Right atrium auricular region (tissue), 2 donors: ENCODE measurements at regions not wholly inside any gene's neighbourhood (a gene's known extent, or its start where the extent isn't known, plus 50 kb on each side); places are given as distances from the start of the nearest gene placed in this dataset.

Experiments used
- DNase-seq: peaks from one replicate; pipeline ENCODE4 v3.0.0-alpha.2; 2019; ENCODE audit warnings: low spot score
- H3K27ac ChIP-seq, 2 donors: fragments of 200-600 bp; sonication (generic); 1 replicate in 1 of 2; 2 replicates in 1 of 2; pipeline ENCODE4 v1.5.1; 2016 to 2019
- H3K27me3 ChIP-seq, 2 donors: fragments of 200-600 bp; sonication (generic); one replicate each; pipeline versions ENCODE4 v1.5.1 to v1.6.0; 2017 to 2019
- H3K36me3 ChIP-seq: fragments of 200-600 bp; sonication (generic); one replicate; pipeline ENCODE4 v1.5.1; 2016
- H3K4me1 ChIP-seq, 2 donors: fragments of 200-600 bp; sonication (generic); one replicate each; pipeline versions ENCODE4 v1.5.1 to v1.6.0; 2017 to 2019
- H3K4me3 ChIP-seq, 2 donors: fragments of 200-600 bp; sonication (generic); 1 replicate in 1 of 2; 2 replicates in 1 of 2; pipeline ENCODE4 v1.5.1; 2017 to 2019; ENCODE audit warnings: mild to moderate bottlenecking in 1 of 2, moderate library complexity in 1 of 2
- H3K9me3 ChIP-seq, 2 donors: fragments of 200-600 bp; sonication (generic); one replicate each; pipeline ENCODE4 v1.5.1; 2019
- TF ChIP-seq, protein P1 (sequence below), 2 donors: fragments of 200-600 bp; sonication (generic); IDR thresholded peaks; one replicate each; pipeline ENCODE4 v1.5.1; 2019; ENCODE audit warnings: antibody characterized with exemption in 2 of 2

GRCh38 chr7:115662676-115663075 is 367.9 kb downstream of the TFEC start:
- Histone ChIP-seq H3K9me3 (no peaks in the 10 kb centered on the region), H3K36me3 (no peaks in the 10 kb centered on the region), H3K4me1 (no peaks in the 10 kb centered on the region), H3K27me3 (no peaks in the 10 kb centered on the region), H3K4me3 (no peak overlapping the region), H3K27ac (no peak overlapping the region)
- no peak for DNase-seq
- TF ChIP-seq, protein P1, sequence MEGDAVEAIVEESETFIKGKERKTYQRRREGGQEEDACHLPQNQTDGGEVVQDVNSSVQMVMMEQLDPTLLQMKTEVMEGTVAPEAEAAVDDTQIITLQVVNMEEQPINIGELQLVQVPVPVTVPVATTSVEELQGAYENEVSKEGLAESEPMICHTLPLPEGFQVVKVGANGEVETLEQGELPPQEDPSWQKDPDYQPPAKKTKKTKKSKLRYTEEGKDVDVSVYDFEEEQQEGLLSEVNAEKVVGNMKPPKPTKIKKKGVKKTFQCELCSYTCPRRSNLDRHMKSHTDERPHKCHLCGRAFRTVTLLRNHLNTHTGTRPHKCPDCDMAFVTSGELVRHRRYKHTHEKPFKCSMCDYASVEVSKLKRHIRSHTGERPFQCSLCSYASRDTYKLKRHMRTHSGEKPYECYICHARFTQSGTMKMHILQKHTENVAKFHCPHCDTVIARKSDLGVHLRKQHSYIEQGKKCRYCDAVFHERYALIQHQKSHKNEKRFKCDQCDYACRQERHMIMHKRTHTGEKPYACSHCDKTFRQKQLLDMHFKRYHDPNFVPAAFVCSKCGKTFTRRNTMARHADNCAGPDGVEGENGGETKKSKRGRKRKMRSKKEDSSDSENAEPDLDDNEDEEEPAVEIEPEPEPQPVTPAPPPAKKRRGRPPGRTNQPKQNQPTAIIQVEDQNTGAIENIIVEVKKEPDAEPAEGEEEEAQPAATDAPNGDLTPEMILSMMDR (IDR thresholded peaks at IDR 0.05), result no peak

DNA sequence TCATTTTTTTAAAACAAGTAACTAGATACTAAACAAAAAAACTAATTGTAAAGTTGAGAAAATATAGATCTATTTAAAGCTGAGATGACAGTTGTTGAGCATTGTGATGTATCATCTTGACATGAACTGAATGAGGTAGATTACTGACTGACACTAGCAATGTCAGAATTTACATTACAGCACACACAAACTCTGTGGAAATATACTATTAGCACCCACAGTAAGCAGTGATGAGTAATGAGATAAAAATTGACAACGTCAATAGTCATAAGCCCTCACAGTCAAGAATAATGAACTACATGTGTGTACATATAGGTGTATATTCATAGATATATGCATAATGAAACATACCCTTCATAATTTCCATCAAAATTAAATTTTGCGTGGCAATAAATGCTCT is 368.4 kb downstream of the TFEC start:
- H3K4me1 ChIP-seq, result no peaks in the 10 kb centered on the region
- H3K27ac ChIP-seq, result no peak overlapping the region
- H3K4me3 ChIP-seq, result no peak overlapping the region
- H3K36me3 ChIP-seq, result no peaks in the 10 kb centered on the region
- no peak for DNase-seq
- TF ChIP-seq, protein P1 (IDR thresholded peaks at IDR 0.05), result no peak
- H3K9me3 ChIP-seq, result no peaks in the 10 kb centered on the region
- H3K27me3 ChIP-seq, result no peaks in the 10 kb centered on the region

DNA sequence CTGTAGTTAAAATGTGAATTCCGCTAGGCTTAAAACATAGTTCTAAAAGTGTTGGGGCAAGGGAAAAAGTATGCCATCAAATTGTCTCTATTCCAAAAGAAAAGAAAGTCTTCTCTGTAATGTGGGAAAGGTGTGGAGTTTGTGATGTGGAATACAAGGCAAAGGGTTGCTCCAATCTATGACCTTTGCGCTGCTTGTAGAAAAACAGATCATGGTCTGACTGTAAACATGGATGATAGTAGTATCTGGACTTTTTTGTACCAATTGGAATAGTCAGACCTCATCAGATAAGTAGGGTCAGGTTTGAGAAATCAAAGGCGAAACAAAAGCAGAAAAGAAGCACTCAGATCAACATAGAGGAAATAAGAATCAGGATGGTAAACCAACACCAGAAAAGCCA is 372.3 kb downstream of the TFEC start:
- H3K27me3 ChIP-seq, result no peaks in the 10 kb centered on the region
- H3K36me3 ChIP-seq, result no peaks in the 10 kb centered on the region
- no peak for DNase-seq
- H3K4me3 ChIP-seq, result no peak overlapping the region
- no peaks in the 10 kb centered on the region for H3K4me1 ChIP-seq
- no peaks in the 10 kb centered on the region for H3K9me3 ChIP-seq
- no peak overlapping the region for H3K27ac ChIP-seq
- TF ChIP-seq, protein P1 (IDR thresholded peaks at IDR 0.05), result no peak

GRCh38 chr7:115654384-115655214 is 376.0 kb downstream of the TFEC start:
- H3K9me3 ChIP-seq, result no peaks in the 10 kb centered on the region
- TF ChIP-seq, protein P1 (IDR thresholded peaks at IDR 0.05), result no peak
- H3K4me3 ChIP-seq, result no peak overlapping the region
- no peaks in the 10 kb centered on the region for H3K36me3 ChIP-seq
- no peaks in the 10 kb centered on the region for H3K27me3 ChIP-seq
- no peak overlapping the region for H3K27ac ChIP-seq
- no peaks in the 10 kb centered on the region for H3K4me1 ChIP-seq
- DNase-seq, result no peak

GRCh38 chr7:115649429-115649828 is 381.1 kb downstream of the TFEC start:
- DNase-seq, result no peak
- H3K27ac ChIP-seq, result no peak overlapping the region
- peaks cover 0 to 7% of the 10 kb centered on the region in 2 donors for H3K9me3 ChIP-seq
- no peaks in the 10 kb centered on the region for H3K4me1 ChIP-seq
- H3K36me3 ChIP-seq, result no peaks in the 10 kb centered on the region
- no peaks in the 10 kb centered on the region for H3K27me3 ChIP-seq
- H3K4me3 ChIP-seq, result no peak overlapping the region
- TF ChIP-seq, protein P1 (IDR thresholded peaks at IDR 0.05), result no peak

DNA sequence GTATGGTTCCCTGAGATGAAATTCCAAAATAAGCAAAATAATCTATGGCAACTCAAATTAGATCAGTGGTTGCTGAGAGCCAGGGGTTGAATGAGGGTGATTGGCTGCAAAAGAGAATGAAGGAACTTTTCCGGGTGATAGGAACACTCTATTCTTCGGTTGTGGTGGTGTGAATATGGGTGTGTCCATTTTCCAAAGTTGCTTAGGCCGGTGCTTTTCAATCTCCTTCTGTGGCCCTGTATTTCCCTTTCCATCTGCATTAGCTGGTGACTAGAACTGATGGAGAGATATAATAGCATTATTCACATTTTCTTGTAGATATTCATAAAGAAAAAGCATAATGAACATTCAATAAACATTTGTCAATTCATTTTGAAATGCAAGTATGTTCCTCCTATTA is 382.9 kb downstream of the TFEC start:
- TF ChIP-seq, protein P1 (IDR thresholded peaks at IDR 0.05), result no peak
- Histone ChIP-seq H3K27ac (no peak overlapping the region), H3K9me3 (peaks cover 0 to 11% of the 10 kb centered on the region in 2 donors), H3K36me3 (no peaks in the 10 kb centered on the region), H3K27me3 (no peaks in the 10 kb centered on the region), H3K4me1 (no peaks in the 10 kb centered on the region), H3K4me3 (no peak overlapping the region)
- no peak for DNase-seq
